ENCODE measurements at regions not wholly inside any gene's neighbourhood (a gene's known extent, or its start where the extent isn't known, plus 50 kb on each side); places are given as distances from the start of the nearest gene placed in this dataset.

GRCh38 chr1:55623311-55623710 is 408.1 kb upstream of the USP24 start:
- DNase-seq (ENCODE audit: low spot score), result no peak

DNA sequence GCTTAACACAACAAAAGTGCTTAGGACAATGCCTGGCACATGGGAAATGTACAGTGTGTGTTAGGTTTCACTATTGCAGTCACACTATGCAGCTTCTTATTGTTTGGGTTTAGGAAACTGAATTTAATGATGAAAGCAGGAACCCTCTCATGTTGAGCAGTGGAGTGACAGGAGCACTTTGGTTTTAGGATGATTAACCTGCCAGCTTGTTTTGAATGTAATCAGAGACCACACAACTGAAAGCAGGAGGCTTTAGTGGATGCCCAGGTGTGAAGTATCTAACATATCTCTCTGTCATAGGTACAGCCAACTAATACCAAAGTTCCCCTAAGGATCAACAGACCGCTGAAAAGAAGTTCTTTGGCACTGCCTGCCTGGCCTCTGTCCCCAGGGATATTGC is 406.9 kb upstream of the USP24 start:
- no peak for DNase-seq (ENCODE audit: low spot score)

- DNase-seq (ENCODE audit: low spot score), result no peak
These were observed 403.0 kb upstream of the USP24 start for GRCh38 chr1:55618199-55618598.

DNA sequence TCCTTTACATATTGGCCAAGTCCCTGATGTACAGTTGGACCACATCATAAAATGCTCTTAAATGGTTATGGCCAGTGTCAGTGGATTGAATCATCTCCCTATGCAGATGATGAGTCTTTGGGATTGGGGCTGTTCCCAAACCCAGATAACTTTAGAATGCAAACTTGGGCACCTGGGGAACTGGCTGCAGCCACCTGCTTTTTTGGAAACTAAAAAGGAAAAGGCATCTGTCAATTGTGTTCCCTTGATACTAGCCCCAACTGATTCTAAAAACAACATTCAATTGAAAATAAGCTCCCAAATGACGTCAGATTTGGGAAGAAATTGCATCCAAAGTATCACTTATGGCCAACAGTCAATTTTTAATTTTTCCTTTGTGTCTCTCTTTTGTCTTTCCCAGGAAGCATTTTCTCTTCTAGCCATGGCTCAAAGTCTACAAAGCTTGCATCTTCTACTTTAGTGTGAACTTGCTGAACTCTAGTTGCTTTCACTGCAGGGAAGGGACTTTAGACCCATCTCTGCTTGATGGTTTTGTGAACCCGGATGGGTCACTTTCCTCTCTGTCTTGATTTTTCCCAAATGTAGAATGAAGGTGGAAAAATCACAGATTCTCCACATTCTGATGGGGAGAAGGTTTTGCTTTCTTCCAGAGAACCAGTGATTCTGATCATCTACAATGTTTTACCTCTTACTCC is 402.3 kb upstream of the USP24 start:
- no peak for DNase-seq (ENCODE audit: low spot score)

DNA sequence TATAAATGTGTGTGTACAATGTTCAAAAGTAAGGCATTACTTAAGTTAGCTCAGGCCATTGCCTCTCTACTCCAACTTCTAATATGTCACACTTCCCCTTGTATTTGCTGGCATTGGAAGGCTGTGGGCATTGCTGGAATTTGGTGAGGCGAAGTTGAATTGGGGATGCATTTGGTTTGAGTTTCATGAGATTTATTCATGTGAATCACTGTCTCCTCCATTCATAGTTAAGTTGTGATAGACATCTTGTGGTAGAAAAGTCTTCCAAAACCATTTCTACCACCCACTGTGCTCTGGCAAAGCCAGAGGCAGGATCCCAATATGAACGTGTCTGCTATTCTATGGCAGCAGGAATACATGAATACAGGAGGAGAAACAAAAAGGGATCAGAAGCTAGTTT is 397.8 kb upstream of the USP24 start:
- no peak for DNase-seq (ENCODE audit: low spot score)

GRCh38 chr1:55611123-55611522 is 396.0 kb upstream of the USP24 start:
- no peak for DNase-seq (ENCODE audit: low spot score)

GRCh38 chr1:55610203-55610602 is 395.0 kb upstream of the USP24 start:
- DNase-seq (ENCODE audit: low spot score), result no peak

- DNase-seq (ENCODE audit: low spot score), result no peak
These were observed 394.5 kb upstream of the USP24 start for GRCh38 chr1:55609630-55610029.

GRCh38 chr1:55605155-55605554 is 390.0 kb upstream of the USP24 start:
- no peak for DNase-seq (ENCODE audit: low spot score)

DNA sequence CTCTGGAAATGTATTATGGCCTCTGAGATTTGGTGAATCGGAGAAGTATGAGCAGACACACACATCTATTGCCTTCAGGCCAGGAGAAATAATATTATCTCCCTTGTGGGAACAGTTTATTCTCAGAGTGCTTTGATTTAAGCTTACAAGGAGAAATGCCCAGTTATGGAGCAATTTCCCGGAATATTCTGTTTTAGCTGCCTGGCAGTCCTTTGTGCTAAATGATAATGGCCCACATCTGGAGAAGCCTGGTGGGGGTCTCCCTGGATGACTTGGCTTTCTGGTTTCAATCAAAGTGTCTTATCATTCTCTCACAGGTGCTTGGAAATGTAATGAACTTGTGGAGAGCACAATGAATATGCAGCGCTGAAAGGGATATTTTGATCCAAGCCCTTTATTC is 389.6 kb upstream of the USP24 start:
- no peak for DNase-seq (ENCODE audit: low spot score)

DNA sequence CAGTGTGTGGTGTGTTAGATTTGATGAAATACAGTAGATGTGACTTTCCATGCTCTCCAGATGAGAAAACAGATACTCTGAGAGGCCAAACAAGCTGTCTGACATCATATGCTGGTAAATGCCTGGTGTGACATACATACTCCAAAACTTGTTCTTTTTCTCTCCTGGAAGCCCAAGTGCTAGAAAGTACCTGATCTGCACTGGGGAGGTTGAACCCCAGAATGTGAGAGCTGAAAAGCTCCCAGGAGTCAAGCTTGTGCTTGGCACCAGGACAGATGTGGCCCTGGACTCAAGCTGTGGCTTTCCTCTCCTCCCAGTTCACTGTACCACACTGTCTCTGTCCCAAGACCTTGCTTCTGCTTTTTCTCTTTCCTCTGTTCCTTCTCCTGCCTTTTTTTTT is 389.0 kb upstream of the USP24 start:
- no peak for DNase-seq (ENCODE audit: low spot score)

GRCh38 chr1:55600242-55600641 is 385.1 kb upstream of the USP24 start:
- DNase-seq (ENCODE audit: low spot score), result no peak

DNA sequence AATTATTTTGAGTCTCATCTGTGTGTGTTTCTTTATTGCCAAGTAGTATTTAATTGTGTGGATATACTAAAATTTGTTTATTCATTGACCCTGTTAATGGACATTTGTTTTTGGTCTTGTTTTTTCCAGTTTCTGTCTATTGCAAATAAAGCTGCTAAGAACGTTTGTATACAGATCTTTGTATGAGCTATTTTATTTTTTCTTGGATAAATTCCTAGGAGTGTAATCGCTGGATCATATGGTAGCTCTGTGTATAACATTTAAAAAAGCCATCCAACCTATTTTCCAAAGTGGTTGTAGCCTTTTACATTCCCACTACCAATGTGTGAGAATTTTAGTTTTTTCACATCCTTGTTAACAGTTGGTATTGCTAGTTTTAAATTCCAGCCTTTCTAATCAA is 382.7 kb upstream of the USP24 start:
- DNase-seq (ENCODE audit: low spot score), result no peak

GRCh38 chr1:55594701-55595100 is 379.5 kb upstream of the USP24 start:
- DNase-seq (ENCODE audit: low spot score), result no peak

DNA sequence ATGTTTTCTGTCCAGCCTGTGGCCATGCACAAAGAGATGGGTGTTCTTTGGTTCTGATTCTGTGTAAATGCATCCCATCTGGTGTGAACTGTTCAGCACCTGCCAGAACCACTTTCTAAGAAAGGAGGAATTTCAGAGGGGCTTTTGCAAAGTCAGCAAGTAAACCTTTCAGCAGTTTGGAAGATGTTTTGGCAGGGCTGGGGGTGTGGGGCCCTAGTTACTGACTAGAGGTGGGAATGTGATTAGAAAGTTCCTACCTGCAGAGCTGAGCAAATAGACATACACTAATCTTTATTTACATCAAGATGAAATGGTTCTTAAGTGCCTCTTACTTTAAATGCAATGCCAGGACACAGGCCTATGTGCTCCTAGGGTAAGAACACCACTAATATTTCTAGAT is 378.1 kb upstream of the USP24 start:
- no peak for DNase-seq (ENCODE audit: low spot score)

- no peak for DNase-seq (ENCODE audit: low spot score)
These were observed 377.0 kb upstream of the USP24 start for GRCh38 chr1:55592122-55592521.

DNA sequence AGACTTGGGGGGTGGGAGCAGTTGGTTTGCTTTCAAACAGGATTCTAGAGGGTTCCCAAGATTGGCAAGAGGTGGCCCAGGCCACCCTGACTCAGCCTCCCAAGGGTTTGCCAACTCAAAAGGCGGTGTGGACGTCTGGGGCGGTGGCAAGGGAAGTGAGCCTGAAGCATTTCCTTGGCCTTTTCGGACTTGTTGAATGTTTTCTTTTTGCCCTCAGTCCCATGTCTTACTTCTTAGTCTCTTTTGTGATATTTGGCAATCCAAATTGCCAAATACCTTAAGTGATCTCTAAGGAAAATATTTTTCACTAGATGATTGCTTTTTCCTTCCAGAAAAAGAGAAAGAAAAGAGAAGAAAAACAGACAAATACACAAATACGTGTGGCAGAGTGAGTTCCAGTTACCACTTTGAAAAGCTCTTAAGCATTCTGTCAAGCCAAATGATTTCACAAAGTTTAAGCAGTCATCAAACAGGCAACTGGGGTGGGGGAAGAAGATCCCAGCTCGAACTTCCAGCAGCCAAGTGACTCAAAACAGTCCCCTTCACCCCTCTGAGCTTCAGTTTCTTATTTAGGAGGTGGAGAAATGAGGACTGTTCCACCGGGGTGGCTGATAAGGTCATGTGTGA is 374.6 kb upstream of the USP24 start:
- no peak for DNase-seq (ENCODE audit: low spot score)

GRCh38 chr1:55588309-55588708 is 373.1 kb upstream of the USP24 start:
- DNase-seq (ENCODE audit: low spot score), result no peak

DNA sequence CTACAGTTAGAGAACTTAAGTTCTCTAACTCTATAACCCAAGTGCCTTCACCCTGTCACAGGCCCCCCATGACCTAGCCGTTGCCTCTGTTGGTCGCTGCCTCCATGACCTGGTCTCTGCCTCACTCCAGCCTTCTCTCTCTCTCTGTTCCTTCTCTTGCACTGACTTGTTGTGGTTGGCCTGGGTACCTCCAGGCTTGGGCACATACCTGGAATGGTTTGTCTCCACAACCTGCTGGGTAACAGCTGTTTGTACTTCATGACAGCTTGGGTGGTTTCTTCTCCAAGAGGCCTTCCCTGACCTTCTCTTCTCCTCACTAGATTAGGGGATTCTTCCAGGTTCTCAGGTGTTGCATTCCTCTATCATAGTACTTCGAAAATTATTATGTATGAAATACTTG is 371.6 kb upstream of the USP24 start:
- no peak for DNase-seq (ENCODE audit: low spot score)

- no peak for DNase-seq (ENCODE audit: low spot score)
These were observed 370.2 kb upstream of the USP24 start for GRCh38 chr1:55585402-55585792.

DNA sequence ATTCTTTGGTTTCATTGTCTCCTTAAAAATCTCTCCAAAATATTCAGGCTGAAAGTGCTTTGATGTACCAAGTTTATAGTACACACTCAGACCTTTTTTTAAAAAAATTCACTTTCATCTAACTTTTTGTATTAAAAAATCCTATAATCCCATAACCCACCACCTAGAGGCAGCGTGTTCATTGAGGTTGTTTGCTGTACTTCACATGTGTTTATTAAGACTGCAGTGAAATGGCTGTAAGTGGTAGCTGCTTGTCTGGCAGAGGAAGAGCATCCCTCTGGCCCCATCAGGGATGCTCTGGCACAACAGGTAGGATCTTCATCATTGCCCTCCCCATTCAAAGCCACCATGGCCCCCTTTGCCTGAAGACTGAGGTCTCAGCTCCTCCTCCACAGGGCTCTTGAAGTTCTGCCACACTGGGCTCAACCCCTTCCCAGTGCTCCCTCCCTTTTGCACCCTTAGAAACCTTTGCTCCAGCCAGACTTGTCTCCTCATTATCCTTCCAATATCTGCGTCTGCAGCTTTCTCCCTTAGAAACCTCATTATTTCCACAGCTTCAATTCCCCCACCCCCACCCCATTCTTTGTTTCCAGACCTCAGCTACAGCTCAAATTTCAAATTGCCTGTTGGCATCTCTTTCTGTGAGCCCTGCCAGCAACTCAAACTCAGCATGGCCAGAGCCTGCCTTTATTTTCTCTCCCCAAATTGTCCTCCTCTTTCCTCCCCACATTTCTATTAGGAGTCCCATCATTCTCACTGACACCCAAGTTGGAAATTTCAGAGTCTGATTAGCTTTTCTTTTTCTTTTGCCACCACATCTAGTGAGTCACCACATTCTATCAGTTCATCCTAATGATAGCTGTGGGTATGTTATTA is 369.6 kb upstream of the USP24 start:
- peak; percentile 50 for DNase-seq (ENCODE audit: low spot score)

GRCh38 chr1:55582084-55582483 is 366.9 kb upstream of the USP24 start:
- DNase-seq (ENCODE audit: low spot score), result no peak

GRCh38 chr1:55580845-55581332 is 365.7 kb upstream of the USP24 start:
- DNase-seq (ENCODE audit: low spot score), result no peak

Measured in iPS-NIHi11 (cell line).